Keratinocyte (primary cell): ENCODE measurements at regions not wholly inside any gene's neighbourhood (a gene's known extent, or its start where the extent isn't known, plus 50 kb on each side); places are given as distances from the start of the nearest gene placed in this dataset.

Experiments
- DNase-seq: peaks from one replicate; pipeline ENCODE4 v3.0.0-alpha.2; 2011; ENCODE audit warnings: low read depth, missing footprints, low spot score
- FAIRE-seq: peaks from 2 replicates; lab custom pipeline; 2011; peaks lifted over from hg19 to GRCh38; lab: Jason Lieb, UNC
- H2AFZ ChIP-seq: 2 replicates; pipeline ENCODE4 v1.6.0; 2012; ENCODE audit warnings: low read length, control low read depth, inconsistent platforms; ENCODE audit not compliant: control insufficient read depth
- H3K27ac ChIP-seq: 2 replicates; pipeline ENCODE4 v1.5.1; 2011; ENCODE audit warnings: low read length; ENCODE audit not compliant: control insufficient read depth, insufficient read depth
- H3K27me3 ChIP-seq: 3 replicates; pipeline ENCODE4 v1.6.0; 2011; ENCODE audit warnings: low read length; ENCODE audit not compliant: control insufficient read depth, insufficient read depth; ENCODE audit errors: extremely low read depth
- H3K36me3 ChIP-seq, 2 experiments: 2 replicates in 1 of 2; 3 replicates in 1 of 2; pipeline ENCODE4 v1.5.1; 2011; ENCODE audit warnings: low read length in 2 of 2, mild to moderate bottlenecking in 1 of 2; ENCODE audit not compliant: control insufficient read depth in 2 of 2, insufficient read depth in 2 of 2; ENCODE audit errors: extremely low read depth in 1 of 2
- H3K4me1 ChIP-seq: 3 replicates; pipeline ENCODE4 v1.5.1; 2011; ENCODE audit warnings: low read length; ENCODE audit not compliant: control insufficient read depth, insufficient read depth; ENCODE audit errors: extremely low read depth
- H3K4me2 ChIP-seq: 3 replicates; pipeline ENCODE4 v1.6.0; 2011; ENCODE audit warnings: low read depth, low read length; ENCODE audit not compliant: control insufficient read depth, insufficient read depth; ENCODE audit errors: extremely low read depth
- H3K4me3 ChIP-seq, 3 experiments: fragments of 200-600 bp in 1 of 3; sonication (generic) in 1 of 3; 2 replicates in 2 of 3; 3 replicates in 1 of 3; pipeline ENCODE4 v1.5.1; 2011 to 2016; ENCODE audit warnings: low read length in 3 of 3, mild to moderate bottlenecking in 3 of 3, control low read depth in 2 of 3, inconsistent platforms in 1 of 3, low read depth in 1 of 3, mixed read lengths in 1 of 3, mixed run types in 1 of 3, moderate library complexity in 1 of 3; ENCODE audit not compliant: control insufficient read depth in 2 of 3, insufficient read depth in 2 of 3; ENCODE audit errors: extremely low read depth in 1 of 3
- H3K79me2 ChIP-seq: 2 replicates; pipeline ENCODE4 v1.6.0; 2012; ENCODE audit warnings: low read length; ENCODE audit not compliant: control insufficient read depth, insufficient read depth
- H3K9ac ChIP-seq: 3 replicates; pipeline ENCODE4 v1.6.0; 2011; ENCODE audit warnings: low read length; ENCODE audit not compliant: control insufficient read depth, insufficient read depth; ENCODE audit errors: extremely low read depth
- H3K9me1 ChIP-seq: 3 replicates; pipeline ENCODE4 v1.6.0; 2011; ENCODE audit warnings: low read length; ENCODE audit not compliant: control insufficient read depth, insufficient read depth; ENCODE audit errors: extremely low read depth
- H3K9me3 ChIP-seq: 2 replicates; pipeline ENCODE4 v1.5.1; 2012; ENCODE audit warnings: low read depth, low read length; ENCODE audit not compliant: control insufficient read depth
- H4K20me1 ChIP-seq: 3 replicates; pipeline ENCODE4 v1.6.0; 2011; ENCODE audit warnings: low read length; ENCODE audit not compliant: control insufficient read depth, insufficient read depth; ENCODE audit errors: extremely low read depth
- EZH2 ChIP-seq: IDR thresholded peaks from one replicate; pipeline ENCODE4 v1.6.1; 2012; ENCODE audit warnings: inconsistent platforms, mild to moderate bottlenecking, low read length, moderate library complexity
- dilution Hi-C: fragments of 300-500 bp; cut with MboI; formaldehyde crosslinking; loops from one replicate; pipeline ENCODE4 v1.7.0; 2020; ENCODE audit warnings: low sequenced_read_pairs; ENCODE audit not compliant: extremely low pct_ligation_motif_present
- TF ChIP-seq, protein P1 (sequence below), 3 experiments: IDR thresholded peaks in 1 of 3; conservative IDR thresholded peaks in 1 of 3; optimal IDR thresholded peaks in 1 of 3; 2 replicates in 2 of 3; 3 replicates in 1 of 3; pipeline versions ENCODE3 to v1.5.1; 2011; ENCODE audit warnings: low read length in 3 of 3, mild to moderate bottlenecking in 3 of 3, moderate library complexity in 2 of 3, control low read depth in 1 of 3, inconsistent platforms in 1 of 3; ENCODE audit not compliant: insufficient read depth in 2 of 3; ENCODE audit errors: extremely low read depth in 1 of 3

DNA sequence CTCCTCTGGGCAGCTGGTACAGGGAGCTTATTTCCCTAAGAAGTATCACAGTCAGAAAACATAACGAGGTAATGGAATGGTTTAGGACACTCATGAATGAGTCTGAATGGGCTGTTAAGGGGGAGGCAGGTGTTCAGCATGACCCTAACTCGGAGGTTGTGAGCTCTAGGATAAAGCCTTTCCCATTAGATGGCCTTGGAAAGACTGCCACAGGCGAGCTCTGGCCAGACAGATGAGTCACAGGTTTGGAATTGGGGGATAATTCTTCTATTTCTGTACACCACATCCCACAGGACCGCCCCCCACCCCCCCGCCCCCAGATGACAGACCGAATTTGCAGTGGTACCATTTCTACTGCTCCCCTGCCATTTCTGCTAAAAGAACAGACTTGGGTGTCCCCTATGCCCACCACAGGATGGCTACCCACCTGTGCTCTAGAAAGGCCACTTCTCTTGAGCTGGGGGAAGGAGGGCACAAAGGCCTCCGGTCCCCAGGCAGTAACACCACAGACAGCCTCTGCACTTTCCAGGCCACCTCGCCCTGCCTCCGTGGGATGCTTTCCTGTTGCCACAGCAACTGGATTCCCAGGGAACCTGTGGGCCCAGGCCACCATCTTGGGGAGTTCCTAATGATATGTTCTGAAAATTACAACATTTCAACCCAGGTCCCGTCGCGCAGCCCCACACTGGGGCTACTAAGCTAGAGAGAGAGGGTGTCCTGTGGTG, 76.7 kb downstream of the TRIM29 start:
- no peak overlapping the region for H3K9ac ChIP-seq
- no peaks in the 10 kb centered on the region for H3K9me3 ChIP-seq
- FAIRE-seq, result no peak
- no peaks in the 10 kb centered on the region for H3K9me1 ChIP-seq
- no peak overlapping the region for H3K27ac ChIP-seq
- no peak overlapping the region for H3K4me3 ChIP-seq
- no peak overlapping the region for H2AFZ ChIP-seq
- H3K79me2 ChIP-seq, result no peaks in the 10 kb centered on the region
- TF ChIP-seq EZH2, result no peak
- TF ChIP-seq, protein P1, sequence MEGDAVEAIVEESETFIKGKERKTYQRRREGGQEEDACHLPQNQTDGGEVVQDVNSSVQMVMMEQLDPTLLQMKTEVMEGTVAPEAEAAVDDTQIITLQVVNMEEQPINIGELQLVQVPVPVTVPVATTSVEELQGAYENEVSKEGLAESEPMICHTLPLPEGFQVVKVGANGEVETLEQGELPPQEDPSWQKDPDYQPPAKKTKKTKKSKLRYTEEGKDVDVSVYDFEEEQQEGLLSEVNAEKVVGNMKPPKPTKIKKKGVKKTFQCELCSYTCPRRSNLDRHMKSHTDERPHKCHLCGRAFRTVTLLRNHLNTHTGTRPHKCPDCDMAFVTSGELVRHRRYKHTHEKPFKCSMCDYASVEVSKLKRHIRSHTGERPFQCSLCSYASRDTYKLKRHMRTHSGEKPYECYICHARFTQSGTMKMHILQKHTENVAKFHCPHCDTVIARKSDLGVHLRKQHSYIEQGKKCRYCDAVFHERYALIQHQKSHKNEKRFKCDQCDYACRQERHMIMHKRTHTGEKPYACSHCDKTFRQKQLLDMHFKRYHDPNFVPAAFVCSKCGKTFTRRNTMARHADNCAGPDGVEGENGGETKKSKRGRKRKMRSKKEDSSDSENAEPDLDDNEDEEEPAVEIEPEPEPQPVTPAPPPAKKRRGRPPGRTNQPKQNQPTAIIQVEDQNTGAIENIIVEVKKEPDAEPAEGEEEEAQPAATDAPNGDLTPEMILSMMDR (optimal IDR thresholded peaks at IDR 0.05 in 1 of 3, IDR thresholded peaks at IDR 0.05 in 1 of 3, conservative IDR thresholded peaks at IDR 0.05 in 1 of 3; ENCODE audit: extremely low read depth in 1 of 3, insufficient read depth in 2 of 3, low read length in 3 of 3), result no peak
- H3K27me3 ChIP-seq, result peaks cover 2% of the 10 kb centered on the region
- no peaks in the 10 kb centered on the region for H3K36me3 ChIP-seq
- H3K4me2 ChIP-seq, result no peak overlapping the region
- DNase-seq, result no peak
- peaks cover 22% of the 10 kb centered on the region for H3K4me1 ChIP-seq
- H4K20me1 ChIP-seq, result no peaks in the 10 kb centered on the region
- dilution Hi-C loops, result no loop called here

DNA sequence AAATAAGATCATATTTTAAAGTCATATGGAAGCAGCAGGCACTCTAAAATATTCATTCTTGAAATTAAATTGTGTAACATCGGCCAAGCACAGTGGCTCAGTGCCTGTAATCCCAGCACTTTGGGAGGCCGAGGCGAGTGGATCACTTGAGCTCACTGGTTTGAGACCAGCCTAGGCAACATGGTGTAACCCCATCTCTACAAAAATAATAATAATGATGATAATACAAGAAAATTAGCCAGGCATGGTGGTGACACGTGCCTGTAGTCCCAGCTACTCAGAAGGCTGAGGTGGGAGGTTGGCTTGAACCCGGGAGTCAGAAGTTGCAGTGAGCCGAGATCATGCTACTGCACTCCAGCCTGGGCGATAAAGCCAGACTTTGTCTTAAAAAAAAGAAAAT, 77.4 kb downstream of the TRIM29 start:
- TF ChIP-seq EZH2, result no peak
- TF ChIP-seq, protein P1 (optimal IDR thresholded peaks at IDR 0.05 in 1 of 3, IDR thresholded peaks at IDR 0.05 in 1 of 3, conservative IDR thresholded peaks at IDR 0.05 in 1 of 3; ENCODE audit: extremely low read depth in 1 of 3, insufficient read depth in 2 of 3, low read length in 3 of 3), result no peak
- H2AFZ ChIP-seq, result no peak overlapping the region
- dilution Hi-C loops, result no loop called here
- no peak overlapping the region for H3K4me2 ChIP-seq
- H3K4me3 ChIP-seq, result no peak overlapping the region
- H3K79me2 ChIP-seq, result no peaks in the 10 kb centered on the region
- no peak overlapping the region for H3K27ac ChIP-seq
- no peaks in the 10 kb centered on the region for H3K36me3 ChIP-seq
- DNase-seq, result no peak
- H4K20me1 ChIP-seq, result no peaks in the 10 kb centered on the region
- FAIRE-seq, result no peak
- no peaks in the 10 kb centered on the region for H3K9me3 ChIP-seq
- H3K9ac ChIP-seq, result no peak overlapping the region
- peaks cover 29% of the 10 kb centered on the region for H3K4me1 ChIP-seq
- H3K9me1 ChIP-seq, result no peaks in the 10 kb centered on the region
- H3K27me3 ChIP-seq, result peaks cover 2% of the 10 kb centered on the region
